GM21786 (cell line): ENCODE measurements at regions not wholly inside any gene's neighbourhood (a gene's known extent, or its start where the extent isn't known, plus 50 kb on each side); places are given as distances from the start of the nearest gene placed in this dataset.

ENCODE experiments used
- ATAC-seq: cut with Tn5 transposase; IDR thresholded peaks from one replicate; pipeline ENCODE4 v1.9.1; 2021; ENCODE audit not compliant: unreplicated experiment

- ATAC-seq = no peak
Observed at GRCh38 chr2:60172801-60173200, 380.7 kb downstream of the BCL11A start.

GRCh38 chr2:60170272-60170671 is 383.2 kb downstream of the BCL11A start:
- ATAC-seq = no peak

- no peak for ATAC-seq
Observed at GRCh38 chr2:60168247-60168646, 385.2 kb downstream of the BCL11A start.

GRCh38 chr2:60167089-60167488 is 386.4 kb downstream of the BCL11A start:
- no peak for ATAC-seq

- no peak for ATAC-seq
Observed at GRCh38 chr2:60163691-60164090, 389.8 kb downstream of the BCL11A start.

GRCh38 chr2:60159519-60159918 is 393.9 kb downstream of the BCL11A start:
- no peak for ATAC-seq

- no peak for ATAC-seq
Observed at GRCh38 chr2:60158262-60158661, 395.2 kb downstream of the BCL11A start.

- ATAC-seq = no peak
Observed at GRCh38 chr2:60157283-60157682, 396.2 kb downstream of the BCL11A start.

GRCh38 chr2:60154142-60154541 is 399.3 kb downstream of the BCL11A start:
- no peak for ATAC-seq

- no peak for ATAC-seq
Observed at GRCh38 chr2:60152226-60152833, 401.1 kb downstream of the BCL11A start.

GRCh38 chr2:60149176-60149575 is 404.3 kb downstream of the BCL11A start:
- ATAC-seq = no peak

GRCh38 chr2:60148716-60149115 is 404.7 kb downstream of the BCL11A start:
- no peak for ATAC-seq

GRCh38 chr2:60140185-60140584 is 413.3 kb downstream of the BCL11A start:
- ATAC-seq = no peak

- ATAC-seq = no peak
Observed at GRCh38 chr2:60136913-60137312, 416.5 kb downstream of the BCL11A start.

- no peak for ATAC-seq
Observed at GRCh38 chr2:60127191-60127590, 426.3 kb downstream of the BCL11A start.

- no peak for ATAC-seq
Observed at GRCh38 chr2:60125611-60126426, 427.6 kb downstream of the BCL11A start.

- no peak for ATAC-seq
Observed at GRCh38 chr2:60119778-60120177, 433.7 kb downstream of the BCL11A start.

- ATAC-seq = no peak
Observed at GRCh38 chr2:60118917-60119316, 434.5 kb downstream of the BCL11A start.

- no peak for ATAC-seq
Observed at GRCh38 chr2:60118061-60118460, 435.4 kb downstream of the BCL11A start.

GRCh38 chr2:60116161-60116875 is 437.1 kb downstream of the BCL11A start:
- no peak for ATAC-seq

GRCh38 chr2:60109744-60110143 is 443.7 kb downstream of the BCL11A start:
- no peak for ATAC-seq
